ENCODE measurements at regions not wholly inside any gene's neighbourhood (a gene's known extent, or its start where the extent isn't known, plus 50 kb on each side); places are given as distances from the start of the nearest gene placed in this dataset.

- TF ChIP-seq POLR2A (IDR thresholded peaks at IDR 0.05) (no peak), CTCF (IDR thresholded peaks at IDR 0.05 in 4 of 5, conservative IDR thresholded peaks at IDR 0.05 in 1 of 5) (no peak)
- no peaks in the 10 kb centered on the region for H3K36me3 ChIP-seq
- H3K4me3 ChIP-seq, result no peak overlapping the region
- H3K27ac ChIP-seq, result no peak overlapping the region
- intact Hi-C loops (cut with DNase I; ENCODE audit: low total_unique reads), result no loop called here
- DNase-seq (no peak), ATAC-seq (no peak)
- H3K9me3 ChIP-seq, result no peaks in the 10 kb centered on the region
- peaks cover 0 to 5% (median 0%) of the 10 kb centered on the region in 3 donors for H3K27me3 ChIP-seq
- H3K4me1 ChIP-seq, result no peaks in the 10 kb centered on the region
- in situ Hi-C loops (cut with MboI; ENCODE audit: low sequenced_read_pairs in 4 of 4), result no loop called here
Observed at GRCh38 chr4:3690551-3691152, 75.5 kb upstream of the ADRA2C start.

- Histone ChIP-seq H3K27me3 (peaks cover 0 to 5% (median 0%) of the 10 kb centered on the region in 3 donors), H3K4me1 (no peaks in the 10 kb centered on the region), H3K9me3 (no peaks in the 10 kb centered on the region), H3K36me3 (no peaks in the 10 kb centered on the region), H3K27ac (no peak overlapping the region), H3K4me3 (no peak overlapping the region)
- no peak for TF ChIP-seq CTCF (IDR thresholded peaks at IDR 0.05 in 4 of 5, conservative IDR thresholded peaks at IDR 0.05 in 1 of 5)
- TF ChIP-seq POLR2A (IDR thresholded peaks at IDR 0.05), result no peak
- in situ Hi-C loops (cut with MboI; ENCODE audit: low sequenced_read_pairs in 4 of 4) (no loop called here), intact Hi-C loops (cut with DNase I; ENCODE audit: low total_unique reads) (no loop called here)
- DNase-seq (peak in 1 of 2 donors; percentile 6), ATAC-seq (no peak)
Observed at GRCh38 chr4:3689576-3690550, 76.3 kb upstream of the ADRA2C start.

- Histone ChIP-seq H3K4me3 (no peak overlapping the region), H3K9me3 (no peaks in the 10 kb centered on the region), H3K36me3 (no peaks in the 10 kb centered on the region), H3K4me1 (no peaks in the 10 kb centered on the region), H3K27me3 (peaks cover 0 to 8% (median under 1%) of the 10 kb centered on the region in 3 donors), H3K27ac (no peak overlapping the region)
- DNase-seq (no peak), ATAC-seq (no peak)
- in situ Hi-C loops (cut with MboI; ENCODE audit: low sequenced_read_pairs in 4 of 4), result no loop called here
- TF ChIP-seq POLR2A (IDR thresholded peaks at IDR 0.05) (no peak), CTCF (IDR thresholded peaks at IDR 0.05 in 4 of 5, conservative IDR thresholded peaks at IDR 0.05 in 1 of 5) (no peak)
- intact Hi-C loops (cut with DNase I; ENCODE audit: low total_unique reads), result no loop called here
Observed at GRCh38 chr4:3689006-3689405, 77.2 kb upstream of the ADRA2C start.

DNA sequence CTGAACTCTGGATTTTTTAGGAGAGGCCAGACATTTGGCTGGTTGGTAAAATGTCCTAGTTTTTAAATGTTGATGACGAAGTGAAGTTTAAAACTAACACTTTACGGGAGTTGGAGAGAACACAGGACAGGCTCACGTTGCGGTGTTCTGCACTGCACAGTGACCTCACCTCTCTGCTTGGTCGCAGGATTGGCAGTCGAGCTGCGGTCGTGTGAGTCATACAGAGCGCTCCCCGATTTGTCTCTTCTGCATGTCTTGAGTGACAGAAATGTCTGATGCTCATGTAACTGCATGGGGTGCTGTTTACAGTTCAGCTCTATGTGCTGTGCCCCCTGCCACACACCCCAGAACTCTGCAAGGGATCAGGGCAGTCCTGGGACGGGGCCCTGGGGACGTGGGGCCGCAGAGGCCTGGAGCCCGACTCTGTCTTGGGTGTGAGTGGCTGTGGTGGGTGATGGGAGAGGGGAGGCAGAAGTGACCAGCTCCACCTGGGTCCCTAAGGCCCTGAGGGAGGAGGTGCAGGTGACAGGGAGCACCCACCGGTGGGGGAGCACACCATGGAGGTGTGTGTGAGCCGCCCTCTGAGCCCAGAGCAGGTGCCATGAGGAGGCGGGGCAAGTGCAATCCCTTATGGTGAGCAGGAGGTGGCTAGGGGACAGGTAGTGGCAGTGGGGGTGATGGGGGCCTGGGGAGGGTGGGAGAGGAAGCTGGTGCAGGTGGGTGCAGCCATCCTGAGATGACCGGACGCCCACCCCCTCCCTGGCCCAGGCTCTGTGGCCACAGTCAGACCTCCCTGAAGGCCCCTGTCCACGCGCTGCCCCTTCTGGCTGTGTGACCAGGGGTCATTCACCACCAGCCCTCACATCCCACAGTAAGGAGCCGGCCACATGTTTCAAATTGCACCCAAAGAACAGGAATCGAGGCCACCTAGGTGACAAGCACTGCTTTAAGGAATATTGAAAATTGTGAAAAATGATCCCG, 77.9 kb upstream of the ADRA2C start:
- DNase-seq (peak in 1 of 2 donors; percentile 1), ATAC-seq (no peak)
- no peaks in the 10 kb centered on the region for H3K36me3 ChIP-seq
- H3K27ac ChIP-seq, result no peak overlapping the region
- H3K9me3 ChIP-seq, result no peaks in the 10 kb centered on the region
- in situ Hi-C loops (cut with MboI; ENCODE audit: low sequenced_read_pairs in 4 of 4) (no loop called here), intact Hi-C loops (cut with DNase I; ENCODE audit: low total_unique reads) (no loop called here)
- H3K27me3 ChIP-seq, result peaks cover 0 to 11% (median 3%) of the 10 kb centered on the region in 3 donors
- H3K4me1 ChIP-seq, result no peaks in the 10 kb centered on the region
- H3K4me3 ChIP-seq, result no peak overlapping the region
- TF ChIP-seq POLR2A (IDR thresholded peaks at IDR 0.05) (no peak), CTCF (IDR thresholded peaks at IDR 0.05 in 4 of 5, conservative IDR thresholded peaks at IDR 0.05 in 1 of 5) (no peak)

Data from gastrocnemius medialis (tissue), 4 donors.